HG03159 (cell line): ENCODE measurements at regions not wholly inside any gene's neighbourhood (a gene's known extent, or its start where the extent isn't known, plus 50 kb on each side); places are given as distances from the start of the nearest gene placed in this dataset.
"Not testable (repeated sequence)": the region's sequence is repeated elsewhere in the genome, so short reads cannot be mapped to it uniquely, and the experiment has no call there.

ENCODE experiments used
- ATAC-seq: cut with Tn5 transposase; IDR thresholded peaks from one replicate; pipeline ENCODE4 v1.9.1; 2021; ENCODE audit warnings: mild to moderate bottlenecking, moderate library complexity; ENCODE audit not compliant: unreplicated experiment

DNA sequence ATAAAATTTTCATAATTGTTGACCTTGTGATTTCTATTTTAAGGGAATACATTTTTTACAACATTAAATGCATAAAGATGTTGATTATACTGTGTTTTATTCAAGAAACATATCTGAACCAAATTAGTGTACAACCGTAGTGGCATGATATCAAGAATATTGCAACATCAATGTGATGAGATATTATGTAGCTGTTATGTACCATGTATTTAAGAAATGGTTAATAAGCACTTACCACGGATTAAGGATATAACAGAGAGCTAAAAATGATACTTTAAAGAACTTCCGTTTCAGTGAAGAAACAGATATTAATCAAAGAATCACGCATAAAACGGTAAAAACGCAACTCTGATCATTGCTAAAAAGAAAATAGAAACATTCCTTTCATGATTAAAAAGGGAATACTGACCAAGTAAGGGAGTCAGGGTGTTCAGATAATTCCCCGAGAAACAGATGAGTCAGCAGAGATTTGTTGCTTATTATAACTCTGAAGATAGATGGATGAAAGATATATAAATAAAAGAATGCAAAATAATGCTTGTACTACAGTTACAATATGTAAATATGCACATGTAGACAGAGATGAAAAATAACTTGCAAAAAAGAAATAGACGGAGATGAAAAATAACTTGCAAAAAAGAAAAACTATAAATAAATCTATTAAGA is 281.9 kb upstream of the MAF start:
- no peak for ATAC-seq

- ATAC-seq, result not testable (repeated sequence)
These were observed 280.6 kb upstream of the MAF start for GRCh38 chr16:79881107-79881506.

DNA sequence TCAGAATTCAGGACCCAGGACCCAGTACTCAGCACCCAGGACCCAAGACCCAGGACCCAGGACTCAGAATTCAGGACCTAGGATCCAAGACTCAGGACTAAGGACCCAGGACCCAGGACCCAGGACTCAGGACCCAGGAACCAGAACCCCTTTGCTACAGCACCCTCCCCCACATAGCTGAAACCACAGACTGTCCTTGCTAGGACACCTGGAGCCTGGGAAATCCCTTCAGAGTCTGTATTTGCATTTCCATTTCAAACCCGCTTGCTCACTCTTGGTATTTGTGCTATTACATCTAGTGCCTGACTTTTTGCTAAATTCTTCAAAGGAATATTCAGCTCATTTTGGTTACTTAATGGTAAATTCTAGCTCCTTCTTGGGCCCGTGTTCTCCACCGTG is 275.8 kb upstream of the MAF start:
- ATAC-seq, result no peak

- ATAC-seq, result no peak
These were observed 273.9 kb upstream of the MAF start for GRCh38 chr16:79874391-79874790.

DNA sequence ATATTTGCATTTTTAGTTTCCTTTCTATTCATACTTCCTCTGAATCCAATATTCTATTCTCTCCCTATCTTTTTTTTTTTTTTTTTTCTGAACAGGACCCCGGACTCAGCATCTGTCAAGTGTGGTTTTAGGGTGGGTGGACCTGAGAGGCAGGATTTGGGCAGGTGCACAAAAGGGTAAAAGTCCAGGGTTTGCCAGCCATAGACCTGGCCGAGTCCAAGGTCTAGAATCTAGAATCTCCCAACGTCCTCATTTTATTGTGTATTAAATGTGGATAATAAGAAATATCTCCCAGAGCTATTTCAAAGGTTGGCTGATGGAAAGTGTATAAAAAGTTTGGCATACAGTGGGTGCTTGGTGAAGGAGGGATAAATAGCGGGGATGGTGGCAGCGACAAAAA is 273.3 kb upstream of the MAF start:
- no peak for ATAC-seq

GRCh38 chr16:79871906-79872305 is 271.4 kb upstream of the MAF start:
- no peak for ATAC-seq

DNA sequence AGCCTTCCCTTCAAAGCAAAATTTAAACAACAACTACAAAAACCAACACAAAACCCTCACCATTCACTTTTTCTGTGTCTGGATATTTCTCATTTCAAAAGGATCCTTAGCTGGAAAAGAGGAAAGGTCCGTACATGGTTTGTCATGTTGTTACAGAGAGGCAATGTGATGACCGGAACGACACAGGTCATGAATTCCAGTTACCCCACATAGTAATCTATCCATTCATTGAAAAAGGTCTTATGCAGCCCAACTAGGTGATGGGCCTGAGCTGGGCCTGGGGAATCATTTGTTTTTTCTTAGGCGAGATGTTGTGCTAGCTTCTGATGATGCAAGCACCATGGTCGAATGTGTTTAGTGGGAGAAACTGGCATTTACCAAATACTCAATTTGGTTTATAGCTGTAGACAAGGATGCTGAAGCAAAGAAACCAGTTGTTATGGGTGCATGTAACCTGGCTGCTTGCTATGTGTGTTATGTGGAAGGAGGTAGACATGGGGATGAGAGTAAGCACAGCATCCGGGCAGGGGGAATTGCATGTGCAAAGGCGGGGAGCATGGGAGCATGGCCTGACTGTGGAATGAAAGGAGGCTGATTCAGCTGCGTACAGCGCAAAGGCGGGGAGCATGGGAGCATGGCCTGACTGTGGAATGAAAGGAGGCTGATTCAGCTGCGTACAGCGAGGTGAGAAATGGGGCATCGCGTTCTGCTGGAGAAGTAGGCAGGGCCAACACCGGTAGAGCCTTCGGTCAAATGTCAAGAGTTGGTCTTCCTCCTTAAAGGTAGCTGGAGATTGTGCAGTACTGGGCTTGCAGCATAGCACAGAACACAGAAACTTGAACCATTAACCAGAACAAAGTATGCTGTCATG is 269.7 kb upstream of the MAF start:
- no peak for ATAC-seq

DNA sequence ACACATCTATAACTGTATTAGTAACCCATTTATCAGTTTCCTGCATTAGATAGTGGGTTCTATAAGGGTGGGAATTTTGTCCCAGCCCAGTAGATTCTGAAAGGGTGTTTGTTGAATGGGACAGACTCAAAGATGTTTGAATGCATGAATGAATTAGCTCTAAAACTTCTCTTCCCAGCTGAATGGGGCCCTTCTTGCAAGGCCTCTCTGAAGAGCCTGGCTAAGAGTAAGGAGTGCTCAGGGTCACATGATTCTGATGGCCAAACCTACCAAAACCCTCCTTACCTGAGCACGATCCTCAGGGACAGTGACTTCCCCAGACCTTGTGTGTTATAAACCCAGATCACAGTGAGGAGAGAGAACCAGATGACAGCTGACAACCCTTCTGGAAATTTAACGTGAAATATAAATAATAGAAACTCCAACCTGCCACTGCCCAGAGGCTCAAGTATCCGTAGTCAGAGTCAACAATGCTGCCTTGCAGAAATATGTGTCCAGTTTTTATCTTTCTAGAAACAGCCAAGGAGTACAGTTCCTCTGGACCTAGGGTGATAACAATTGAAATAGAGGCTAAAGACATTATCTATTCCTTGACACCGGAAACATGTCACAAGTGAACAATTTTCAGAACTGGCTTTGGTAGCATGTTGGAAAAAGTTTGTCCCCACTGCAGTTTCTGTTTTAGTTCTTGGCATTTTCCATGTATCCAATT is 268.9 kb upstream of the MAF start:
- ATAC-seq, result no peak

GRCh38 chr16:79868841-79869240 is 268.3 kb upstream of the MAF start:
- no peak for ATAC-seq

- ATAC-seq, result no peak
These were observed 267.0 kb upstream of the MAF start for GRCh38 chr16:79867425-79867997.

- ATAC-seq, result no peak
These were observed 265.4 kb upstream of the MAF start for GRCh38 chr16:79865918-79866317.

DNA sequence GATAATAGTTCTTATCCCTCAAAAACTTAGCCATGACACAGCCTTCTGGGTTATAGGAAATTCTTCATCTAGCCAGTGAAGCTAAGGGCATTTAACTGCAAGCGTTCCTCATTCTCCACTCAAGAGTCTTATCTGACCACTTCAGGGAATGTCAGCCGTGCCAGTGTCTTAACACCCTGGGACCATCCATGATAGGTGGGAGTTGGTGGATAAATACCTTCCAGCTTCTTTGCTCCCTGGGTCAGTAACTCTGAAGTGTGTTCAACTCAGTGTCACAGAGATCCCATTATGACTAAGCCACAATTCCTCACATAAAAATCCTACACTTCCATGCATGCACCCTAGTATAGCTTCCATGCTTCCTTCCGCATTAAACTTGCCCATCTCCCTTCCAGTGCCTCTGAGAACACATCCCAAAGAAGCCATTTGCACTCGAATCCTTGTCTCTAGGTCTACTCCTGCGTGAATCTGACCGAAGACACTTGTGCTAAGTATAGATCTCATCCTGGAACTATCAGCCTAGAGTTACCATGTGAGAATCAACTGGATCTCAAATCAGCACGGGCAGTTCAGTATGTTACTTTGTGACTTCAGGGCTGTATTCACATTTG is 264.3 kb upstream of the MAF start:
- ATAC-seq, result no peak

DNA sequence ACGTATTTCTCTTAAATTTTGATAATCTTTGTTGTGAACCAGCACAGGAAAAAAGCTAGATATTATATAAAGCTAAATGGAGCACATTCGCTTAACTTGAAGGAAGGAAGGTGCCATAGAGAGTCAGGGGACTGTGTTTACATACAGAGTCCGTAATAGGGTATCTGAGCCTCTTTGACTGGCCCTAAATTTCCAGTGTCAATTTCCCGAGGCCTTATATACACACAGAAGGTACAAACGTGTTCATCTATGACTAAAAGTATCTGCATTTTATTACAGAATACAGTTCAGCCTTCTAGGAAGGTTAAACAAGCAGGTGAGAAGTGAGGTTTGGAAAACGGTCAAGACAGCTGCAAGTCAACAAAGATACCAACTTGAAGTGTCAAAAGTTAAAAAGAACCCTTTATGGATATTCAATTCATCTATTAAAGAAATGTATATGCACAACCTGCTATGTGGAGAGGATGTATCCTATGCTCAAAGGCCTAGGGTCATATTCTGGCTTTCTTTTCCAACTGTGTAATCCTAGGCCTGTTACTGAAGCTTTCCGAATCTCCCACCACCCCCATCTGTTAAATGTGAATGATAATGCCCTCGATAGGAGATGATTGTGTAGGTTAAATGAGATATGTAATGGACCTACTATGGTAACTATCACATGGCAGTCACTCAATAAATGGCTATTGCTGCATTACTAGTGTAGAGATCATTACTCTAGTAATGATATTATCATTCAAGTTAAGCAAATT is 263.7 kb upstream of the MAF start:
- ATAC-seq, result no peak

DNA sequence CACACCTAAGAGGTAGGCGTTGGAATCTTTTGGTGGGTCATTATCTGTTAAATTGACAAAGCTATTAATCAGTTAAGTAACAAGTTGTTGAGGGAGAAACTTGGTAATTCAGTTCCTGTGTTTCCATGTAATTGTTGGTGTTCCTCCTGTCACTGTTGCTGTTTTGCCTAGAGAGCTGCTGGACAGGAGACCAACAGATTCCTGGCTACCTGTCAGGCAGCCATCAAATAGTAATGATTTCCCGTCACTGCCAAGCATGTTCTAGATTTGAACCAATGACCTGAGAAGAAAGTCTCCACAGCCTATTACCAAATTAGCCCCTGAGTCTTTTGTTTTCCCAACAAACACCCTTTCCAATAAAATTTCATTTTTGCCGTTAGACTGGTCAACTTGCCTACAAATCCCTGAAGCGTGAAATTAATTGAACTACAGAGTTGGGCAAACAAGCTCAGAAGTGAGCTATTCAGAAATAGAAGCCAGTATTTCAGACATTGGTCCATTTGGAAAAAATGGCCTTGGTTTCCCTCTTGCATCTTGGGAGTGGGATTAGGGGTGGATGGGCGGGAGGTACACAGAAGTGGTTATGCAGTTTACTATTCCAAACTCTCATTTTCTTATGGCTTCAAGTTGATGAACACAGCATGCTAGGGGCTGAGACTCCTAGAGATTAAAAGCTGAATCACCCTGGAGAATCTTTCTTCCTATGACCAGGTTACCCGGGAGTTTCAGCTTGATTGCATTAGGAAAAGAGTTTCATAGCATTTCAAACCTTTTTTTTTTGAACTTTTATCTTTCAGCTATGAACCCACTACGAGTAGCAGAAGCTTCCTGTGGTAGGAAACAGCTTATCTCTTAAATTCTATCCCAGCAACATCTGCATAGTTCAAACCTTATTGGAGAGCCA is 262.8 kb upstream of the MAF start:
- ATAC-seq, result no peak

DNA sequence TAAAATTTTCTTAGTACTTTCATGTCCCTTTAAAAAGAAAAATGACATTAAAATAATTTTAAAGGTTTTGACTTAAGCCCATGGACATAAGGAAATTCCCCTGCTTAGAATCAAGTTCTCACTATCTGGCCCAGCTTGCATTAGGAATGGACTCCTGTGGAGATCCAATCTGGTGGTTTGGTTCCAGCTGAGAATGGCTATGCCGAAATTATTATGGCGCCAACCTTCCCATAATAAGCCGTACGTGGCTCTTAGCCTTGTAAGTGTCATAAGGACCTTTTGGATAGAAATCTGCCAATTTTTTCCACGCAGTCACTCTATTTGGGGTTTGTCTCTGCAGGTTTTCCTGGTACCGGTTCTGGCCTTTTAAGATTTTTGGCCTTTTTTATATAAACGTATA is 262.1 kb upstream of the MAF start:
- no peak for ATAC-seq

GRCh38 chr16:79856581-79856980 is 256.0 kb upstream of the MAF start:
- no peak for ATAC-seq

GRCh38 chr16:79850348-79850747 is 249.8 kb upstream of the MAF start:
- no peak for ATAC-seq

DNA sequence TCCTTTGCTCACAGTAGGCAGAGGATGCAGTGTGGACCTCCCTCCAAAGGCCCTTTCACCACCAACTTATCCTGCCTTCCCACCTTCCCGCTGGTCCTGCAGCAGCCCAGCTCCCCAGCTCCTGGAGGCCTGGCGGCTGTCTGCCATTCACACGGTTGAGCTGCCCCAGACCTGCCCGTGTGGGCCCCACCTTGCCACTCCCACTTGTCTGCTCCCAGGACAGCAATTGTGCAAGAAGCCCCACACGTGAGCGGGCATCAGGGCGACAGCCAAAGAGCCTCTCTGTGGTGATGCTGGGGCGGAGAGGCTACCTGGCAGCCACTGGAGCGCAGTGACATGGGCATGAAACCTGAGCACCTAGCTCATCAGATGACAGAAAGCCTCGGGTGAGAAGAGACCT is 248.6 kb upstream of the MAF start:
- no peak for ATAC-seq

- ATAC-seq, result no peak
These were observed 248.2 kb upstream of the MAF start for GRCh38 chr16:79848719-79849118.
